A549 (cell line): ENCODE measurements at regions not wholly inside any gene's neighbourhood (a gene's known extent, or its start where the extent isn't known, plus 50 kb on each side); places are given as distances from the start of the nearest gene placed in this dataset.

Experiments
- ATAC-seq, 2 experiments: fragments of 200-7000 bp in 1 of 2; fragments of >200 bp in 1 of 2; cut with Nextera tagmentation in 1 of 2; cut with Tn5 transposase in 1 of 2; 3 replicates each; pipeline versions ENCODE4 v1.8.0 to v1.9.1; 2018 to 2020; ENCODE audit warnings: mild to moderate bottlenecking in 1 of 2, moderate library complexity in 1 of 2
- CTCF ChIA-PET: fragments of 300-600 bp; sonication (Branson Sonifier 250); formaldehyde crosslinking; extraction: SDS; loops from one replicate; lab custom pipeline; 2021; ENCODE audit warnings: antibody characterized with exemption, inconsistent platforms; lab: Yijun Ruan, JAX
- POLR2A ChIA-PET: fragments of 350-600 bp; formaldehyde crosslinking; extraction: SDS; loops from one replicate; lab custom pipeline; 2021; ENCODE audit warnings: antibody characterized with exemption, inconsistent platforms; lab: Yijun Ruan, JAX
- DNase-seq, 2 experiments: peaks; one replicate each; pipeline versions ENCODE4 v3.0.0 to v3.0.0-alpha.2; 2011 to 2016; ENCODE audit warnings: low read depth in 1 of 2, low spot score in 1 of 2
- FAIRE-seq: peaks from 2 replicates; lab custom pipeline; 2011; peaks lifted over from hg19 to GRCh38; lab: Jason Lieb, UNC
- H3K27ac ChIP-seq, 2 experiments: fragments of >200 bp; sonication (Bioruptor Twin); formaldehyde crosslinking; 3 replicates each; pipeline ENCODE4 v1.5.1; 2016 to 2017
- H3K4me1 ChIP-seq: fragments of >200 bp; sonication (Bioruptor Twin); formaldehyde crosslinking; 3 replicates; pipeline ENCODE4 v1.6.1; 2016
- H3K4me2 ChIP-seq: fragments of >200 bp; sonication (Bioruptor Twin); formaldehyde crosslinking; 3 replicates; pipeline ENCODE4 v1.6.1; 2016
- H3K4me3 ChIP-seq: fragments of >200 bp; sonication (Bioruptor Twin); formaldehyde crosslinking; 3 replicates; pipeline ENCODE4 v1.5.1; 2016
- H3K9me3 ChIP-seq: fragments of >200 bp; sonication (Bioruptor Twin); formaldehyde crosslinking; 3 replicates; pipeline ENCODE4 v1.6.1; 2016
- BHLHE40 ChIP-seq: IDR thresholded peaks from 2 replicates; pipeline ENCODE4 v1.6.1; 2012; ENCODE audit warnings: low read depth, low read length, inconsistent platforms
- CHD2 ChIP-seq: fragments of 150-350 bp; IDR thresholded peaks from 2 replicates; pipeline ENCODE4 v1.6.1; 2014; ENCODE audit warnings: low read length; ENCODE audit not compliant: partially characterized antibody
- EHMT2 ChIP-seq: fragments of 200-600 bp; sonication (generic); IDR thresholded peaks from 2 replicates; pipeline ENCODE4 v1.6.1; 2016; ENCODE audit warnings: antibody characterized with exemption, low read depth, mild to moderate bottlenecking, moderate library complexity
- FOXS1 ChIP-seq: fragments of 250-450 bp; sonication (Bioruptor Pico); IDR thresholded peaks from 2 replicates; pipeline ENCODE4 v1.5.0; 2020; ENCODE audit warnings: mild to moderate bottlenecking, moderate library complexity
- HDAC2 ChIP-seq: fragments of 200-600 bp; sonication (generic); IDR thresholded peaks from 2 replicates; pipeline ENCODE4 v1.6.1; 2016
- HEYL ChIP-seq: fragments of 250-450 bp; sonication (Bioruptor Pico); IDR thresholded peaks from 2 replicates; pipeline ENCODE4 v1.8.0; 2021; ENCODE audit warnings: mild to moderate bottlenecking, moderate library complexity
- HOXA7 ChIP-seq: fragments of 250-450 bp; sonication (Bioruptor Pico); IDR thresholded peaks from 2 replicates; pipeline ENCODE4 v1.5.0; 2020; ENCODE audit warnings: mild to moderate bottlenecking, moderate library complexity
- HOXB13 ChIP-seq: fragments of 250-450 bp; sonication (Bioruptor Pico); IDR thresholded peaks from 2 replicates; pipeline ENCODE4 v1.5.0; 2020; ENCODE audit warnings: low read depth, mild to moderate bottlenecking, moderate library complexity
- JUNB ChIP-seq: fragments of >200 bp; sonication (Bioruptor Twin); formaldehyde crosslinking; IDR thresholded peaks from 2 replicates; pipeline ENCODE4 v1.6.1; 2016
- KDM1A ChIP-seq: fragments of 200-600 bp; sonication (generic); IDR thresholded peaks from 2 replicates; pipeline ENCODE4 v1.6.1; 2016; ENCODE audit warnings: low read depth, mild to moderate bottlenecking
- NFE2L2 ChIP-seq: fragments of 150-350 bp; conservative IDR thresholded peaks from 2 replicates; pipeline ENCODE4 v1.6.1; 2014; ENCODE audit warnings: low read length
- NPAS2 ChIP-seq: fragments of 250-450 bp; sonication (Bioruptor Pico); IDR thresholded peaks from 2 replicates; pipeline ENCODE4 v1.8.0; 2022; ENCODE audit warnings: mild to moderate bottlenecking, moderate library complexity, borderline replicate concordance
- NR3C1 ChIP-seq: fragments of >200 bp; sonication (Bioruptor Twin); formaldehyde crosslinking; IDR thresholded peaks from 3 replicates; pipeline ENCODE4 v1.6.1; 2017
- RAD21 ChIP-seq, 2 experiments: fragments of >200 bp in 1 of 2; sonication (Bioruptor Twin) in 1 of 2; formaldehyde crosslinking in 1 of 2; IDR thresholded peaks in 1 of 2; conservative IDR thresholded peaks in 1 of 2; 2 replicates in 1 of 2; 3 replicates in 1 of 2; pipeline ENCODE4 v1.6.1; 2012 to 2018; ENCODE audit warnings: inconsistent platforms in 1 of 2
- RCOR1 ChIP-seq: fragments of 150-350 bp; IDR thresholded peaks from 2 replicates; pipeline ENCODE4 v1.6.1; 2014; ENCODE audit warnings: antibody characterized with exemption, low read length, low read depth
- RNF2 ChIP-seq: fragments of 200-600 bp; sonication (generic); IDR thresholded peaks from 2 replicates; pipeline ENCODE4 v1.6.1; 2016; ENCODE audit warnings: low read depth, mild to moderate bottlenecking, antibody characterized with exemption, moderate library complexity, borderline replicate concordance
- SMC3 ChIP-seq: fragments of >200 bp; sonication (Bioruptor Twin); formaldehyde crosslinking; IDR thresholded peaks from 3 replicates; pipeline ENCODE4 v1.6.1; 2018; ENCODE audit warnings: inconsistent platforms
- TFCP2L1 ChIP-seq: fragments of 250-450 bp; sonication (Bioruptor Pico); IDR thresholded peaks from 2 replicates; pipeline ENCODE4 v1.5.0; 2021; ENCODE audit warnings: mild to moderate bottlenecking
- ZC3H11A ChIP-seq: fragments of 450-650 bp; IDR thresholded peaks from 2 replicates; pipeline ENCODE4 v1.6.1; 2014; ENCODE audit warnings: antibody characterized with exemption, mild to moderate bottlenecking
- ZFP36 ChIP-seq: fragments of 450-650 bp; IDR thresholded peaks from 2 replicates; pipeline ENCODE4 v1.6.1; 2014; ENCODE audit warnings: borderline replicate concordance; ENCODE audit not compliant: partially characterized antibody
- ZNF302 ChIP-seq: fragments of 250-450 bp; sonication (Bioruptor Pico); IDR thresholded peaks from 2 replicates; pipeline ENCODE4 v1.9.0; 2021; ENCODE audit warnings: inconsistent platforms, mild to moderate bottlenecking, moderate library complexity
- whole genome bisulfite sequencing: methylation state at CpG from one replicate; pipeline ENCODE4 v1.1.6; 2017; ENCODE audit errors: missing lambda C conversion rate; 5-methylcytosine and 5-hydroxymethylcytosine counted together
- TF ChIP-seq, protein P1 (sequence below): fragments of >200 bp; sonication (Bioruptor Twin); formaldehyde crosslinking; IDR thresholded peaks from 2 replicates; pipeline ENCODE4 v1.6.1; 2016
- TF ChIP-seq, protein P2 (sequence below): fragments of 200-600 bp; sonication (generic); IDR thresholded peaks from 2 replicates; pipeline ENCODE4 v1.6.1; 2016; ENCODE audit warnings: antibody characterized with exemption, mild to moderate bottlenecking, moderate library complexity
- TF ChIP-seq, protein P3 (sequence below): IDR thresholded peaks from 2 replicates; pipeline ENCODE4 v1.6.1; 2012
- TF ChIP-seq, protein P4 (sequence below): IDR thresholded peaks from 2 replicates; pipeline ENCODE4 v1.6.1; 2012
- TF ChIP-seq, protein P5 (sequence below): fragments of 150-350 bp; IDR thresholded peaks from 2 replicates; pipeline ENCODE4 v1.6.1; 2014; ENCODE audit warnings: low read depth, mild to moderate bottlenecking, low read length
- TF ChIP-seq, protein P6 (sequence below): fragments of 250-450 bp; sonication (Bioruptor Pico); IDR thresholded peaks from 2 replicates; pipeline ENCODE4 v1.5.0; 2020; ENCODE audit warnings: low read depth, mild to moderate bottlenecking, moderate library complexity

DNA sequence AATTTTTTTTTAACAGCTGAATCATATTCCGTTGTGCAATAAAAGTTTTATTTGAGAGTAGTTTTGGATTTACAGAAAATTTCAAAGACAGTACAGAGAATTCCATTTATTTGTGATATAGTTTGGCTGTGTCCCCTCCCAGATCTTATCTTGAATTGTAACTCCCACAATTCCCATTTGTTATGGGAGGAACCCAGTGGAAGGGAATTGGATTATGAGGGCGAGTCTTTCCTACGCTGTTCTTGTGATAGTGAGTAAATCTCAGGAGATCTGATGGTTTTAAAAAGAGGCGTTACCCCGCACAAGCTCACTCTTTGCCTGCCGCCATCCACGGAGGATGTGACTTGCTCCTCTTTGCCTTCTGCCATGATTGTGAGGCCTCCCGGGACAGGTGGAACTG, 228.0 kb upstream of the MAGI2 start:
- 83% methylated on average over 8 of the region's 8 CpGs for WGBS

DNA sequence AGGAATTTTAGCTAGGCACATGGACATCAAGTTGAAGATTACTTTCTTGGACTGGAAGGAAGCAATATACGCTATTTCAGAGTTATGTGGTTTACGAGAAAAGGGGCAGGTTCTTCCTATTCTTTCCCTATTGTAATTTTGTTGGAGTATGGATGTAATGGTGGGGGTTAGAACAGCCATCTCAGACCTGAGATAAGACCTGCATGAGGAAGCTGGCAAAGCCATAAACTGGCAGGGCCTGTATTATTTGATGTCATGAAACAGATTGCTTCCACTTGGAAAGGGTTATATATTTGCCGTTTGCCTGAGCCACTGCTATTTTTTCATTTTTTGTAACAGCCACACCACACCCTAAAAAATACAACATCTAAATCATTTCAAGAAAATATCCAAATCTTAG, 220.5 kb upstream of the MAGI2 start:
- ChIA-PET POLR2A (no interaction called here), CTCF (no interaction called here)
- no peak overlapping the region for H3K27ac ChIP-seq
- H3K4me1 ChIP-seq = no peaks in the 10 kb centered on the region
- no peak for DNase-seq
- 92% methylated on average over 3 of the region's 3 CpGs for WGBS
- no peak for ATAC-seq
- no peak overlapping the region for H3K4me3 ChIP-seq
- no peaks in the 10 kb centered on the region for H3K9me3 ChIP-seq
- no peak overlapping the region for H3K4me2 ChIP-seq
- TF ChIP-seq HOXA7 (CRISPR knock-in tag) = no peak
- no peak for TF ChIP-seq BHLHE40
- FAIRE-seq = no peak

More for the DNA sequence above, 228.0 kb upstream of the MAGI2 start:
- no peaks in the 10 kb centered on the region for H3K9me3 ChIP-seq
- no peak for DNase-seq
- H3K4me3 ChIP-seq = no peak overlapping the region
- no peaks in the 10 kb centered on the region for H3K4me1 ChIP-seq
- no peak overlapping the region for H3K27ac ChIP-seq
- TF ChIP-seq EHMT2 (no peak), HOXB13 (no peak), RAD21 (conservative IDR thresholded peaks at IDR 0.05 in 1 of 2, IDR thresholded peaks at IDR 0.05 in 1 of 2) (no peak), ZC3H11A (no peak), RNF2 (no peak), TFCP2L1 (CRISPR knock-in tag) (no peak), ZFP36 (no peak)
- TF ChIP-seq, protein P1, sequence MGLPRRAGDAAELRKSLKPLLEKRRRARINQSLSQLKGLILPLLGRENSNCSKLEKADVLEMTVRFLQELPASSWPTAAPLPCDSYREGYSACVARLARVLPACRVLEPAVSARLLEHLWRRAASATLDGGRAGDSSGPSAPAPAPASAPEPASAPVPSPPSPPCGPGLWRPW = no peak
- TF ChIP-seq, protein P2, sequence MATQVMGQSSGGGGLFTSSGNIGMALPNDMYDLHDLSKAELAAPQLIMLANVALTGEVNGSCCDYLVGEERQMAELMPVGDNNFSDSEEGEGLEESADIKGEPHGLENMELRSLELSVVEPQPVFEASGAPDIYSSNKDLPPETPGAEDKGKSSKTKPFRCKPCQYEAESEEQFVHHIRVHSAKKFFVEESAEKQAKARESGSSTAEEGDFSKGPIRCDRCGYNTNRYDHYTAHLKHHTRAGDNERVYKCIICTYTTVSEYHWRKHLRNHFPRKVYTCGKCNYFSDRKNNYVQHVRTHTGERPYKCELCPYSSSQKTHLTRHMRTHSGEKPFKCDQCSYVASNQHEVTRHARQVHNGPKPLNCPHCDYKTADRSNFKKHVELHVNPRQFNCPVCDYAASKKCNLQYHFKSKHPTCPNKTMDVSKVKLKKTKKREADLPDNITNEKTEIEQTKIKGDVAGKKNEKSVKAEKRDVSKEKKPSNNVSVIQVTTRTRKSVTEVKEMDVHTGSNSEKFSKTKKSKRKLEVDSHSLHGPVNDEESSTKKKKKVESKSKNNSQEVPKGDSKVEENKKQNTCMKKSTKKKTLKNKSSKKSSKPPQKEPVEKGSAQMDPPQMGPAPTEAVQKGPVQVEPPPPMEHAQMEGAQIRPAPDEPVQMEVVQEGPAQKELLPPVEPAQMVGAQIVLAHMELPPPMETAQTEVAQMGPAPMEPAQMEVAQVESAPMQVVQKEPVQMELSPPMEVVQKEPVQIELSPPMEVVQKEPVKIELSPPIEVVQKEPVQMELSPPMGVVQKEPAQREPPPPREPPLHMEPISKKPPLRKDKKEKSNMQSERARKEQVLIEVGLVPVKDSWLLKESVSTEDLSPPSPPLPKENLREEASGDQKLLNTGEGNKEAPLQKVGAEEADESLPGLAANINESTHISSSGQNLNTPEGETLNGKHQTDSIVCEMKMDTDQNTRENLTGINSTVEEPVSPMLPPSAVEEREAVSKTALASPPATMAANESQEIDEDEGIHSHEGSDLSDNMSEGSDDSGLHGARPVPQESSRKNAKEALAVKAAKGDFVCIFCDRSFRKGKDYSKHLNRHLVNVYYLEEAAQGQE = no peak
- TF ChIP-seq, all 56 proteins: peak for 0
- no peak for ATAC-seq
- no peak overlapping the region for H3K4me2 ChIP-seq
- ChIA-PET CTCF (no interaction called here), POLR2A (no interaction called here)
- no peak for FAIRE-seq

DNA sequence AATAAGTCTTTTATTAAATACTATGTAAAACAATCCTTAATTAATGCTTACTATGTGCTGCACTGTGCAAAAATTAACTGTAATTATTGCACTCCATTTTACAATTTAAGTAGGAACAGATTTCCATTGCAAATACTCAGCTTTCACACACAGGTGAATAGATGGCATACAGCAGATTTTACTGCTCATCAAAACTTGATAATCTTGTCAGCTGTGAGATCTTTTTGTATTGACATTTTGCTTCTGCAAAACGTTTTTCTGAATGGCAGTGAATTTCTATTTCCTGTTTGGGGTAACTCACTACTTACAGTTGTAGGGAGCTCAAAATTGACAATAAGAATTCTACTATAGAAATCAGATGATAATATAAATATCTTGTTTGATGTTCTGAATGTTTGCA, 220.0 kb upstream of the MAGI2 start:
- ChIA-PET CTCF (no interaction called here), POLR2A (no interaction called here)
- Histone ChIP-seq H3K9me3 (no peaks in the 10 kb centered on the region), H3K4me3 (no peak overlapping the region), H3K4me2 (no peak overlapping the region), H3K27ac (no peak overlapping the region), H3K4me1 (no peaks in the 10 kb centered on the region)
- ATAC-seq (no peak), DNase-seq (no peak), FAIRE-seq (no peak)
- 7% methylated on average over 1 of the region's 1 CpG for WGBS
- TF ChIP-seq FOXS1 (CRISPR knock-in tag) = no peak
- no peak for TF ChIP-seq RAD21 (conservative IDR thresholded peaks at IDR 0.05 in 1 of 2, IDR thresholded peaks at IDR 0.05 in 1 of 2)
- no peak for TF ChIP-seq HDAC2
- no peak for TF ChIP-seq NPAS2
- TF ChIP-seq HEYL (CRISPR knock-in tag) = no peak
- TF ChIP-seq JUNB = no peak
- TF ChIP-seq RCOR1 = no peak
- no peak for TF ChIP-seq SMC3
- TF ChIP-seq KDM1A = no peak
- TF ChIP-seq, protein P3, sequence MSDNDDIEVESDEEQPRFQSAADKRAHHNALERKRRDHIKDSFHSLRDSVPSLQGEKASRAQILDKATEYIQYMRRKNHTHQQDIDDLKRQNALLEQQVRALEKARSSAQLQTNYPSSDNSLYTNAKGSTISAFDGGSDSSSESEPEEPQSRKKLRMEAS = no peak
- TF ChIP-seq, protein P4, sequence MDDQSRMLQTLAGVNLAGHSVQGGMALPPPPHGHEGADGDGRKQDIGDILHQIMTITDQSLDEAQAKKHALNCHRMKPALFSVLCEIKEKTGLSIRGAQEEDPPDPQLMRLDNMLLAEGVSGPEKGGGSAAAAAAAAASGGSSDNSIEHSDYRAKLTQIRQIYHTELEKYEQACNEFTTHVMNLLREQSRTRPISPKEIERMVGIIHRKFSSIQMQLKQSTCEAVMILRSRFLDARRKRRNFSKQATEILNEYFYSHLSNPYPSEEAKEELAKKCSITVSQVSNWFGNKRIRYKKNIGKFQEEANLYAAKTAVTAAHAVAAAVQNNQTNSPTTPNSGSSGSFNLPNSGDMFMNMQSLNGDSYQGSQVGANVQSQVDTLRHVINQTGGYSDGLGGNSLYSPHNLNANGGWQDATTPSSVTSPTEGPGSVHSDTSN = no peak
- no peak for TF ChIP-seq NFE2L2
- no peak for TF ChIP-seq NR3C1
- TF ChIP-seq ZNF302 (CRISPR knock-in tag) = no peak
- no peak for TF ChIP-seq HOXB13
- TF ChIP-seq, protein P1 = no peak
- TF ChIP-seq, protein P5, sequence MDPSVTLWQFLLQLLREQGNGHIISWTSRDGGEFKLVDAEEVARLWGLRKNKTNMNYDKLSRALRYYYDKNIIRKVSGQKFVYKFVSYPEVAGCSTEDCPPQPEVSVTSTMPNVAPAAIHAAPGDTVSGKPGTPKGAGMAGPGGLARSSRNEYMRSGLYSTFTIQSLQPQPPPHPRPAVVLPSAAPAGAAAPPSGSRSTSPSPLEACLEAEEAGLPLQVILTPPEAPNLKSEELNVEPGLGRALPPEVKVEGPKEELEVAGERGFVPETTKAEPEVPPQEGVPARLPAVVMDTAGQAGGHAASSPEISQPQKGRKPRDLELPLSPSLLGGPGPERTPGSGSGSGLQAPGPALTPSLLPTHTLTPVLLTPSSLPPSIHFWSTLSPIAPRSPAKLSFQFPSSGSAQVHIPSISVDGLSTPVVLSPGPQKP = no peak
- no peak for TF ChIP-seq CHD2
- TF ChIP-seq, protein P6, sequence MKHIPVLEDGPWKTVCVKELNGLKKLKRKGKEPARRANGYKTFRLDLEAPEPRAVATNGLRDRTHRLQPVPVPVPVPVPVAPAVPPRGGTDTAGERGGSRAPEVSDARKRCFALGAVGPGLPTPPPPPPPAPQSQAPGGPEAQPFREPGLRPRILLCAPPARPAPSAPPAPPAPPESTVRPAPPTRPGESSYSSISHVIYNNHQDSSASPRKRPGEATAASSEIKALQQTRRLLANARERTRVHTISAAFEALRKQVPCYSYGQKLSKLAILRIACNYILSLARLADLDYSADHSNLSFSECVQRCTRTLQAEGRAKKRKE (CRISPR knock-in tag) = no peak
